B cell (primary cell): ENCODE measurements at regions not wholly inside any gene's neighbourhood (a gene's known extent, or its start where the extent isn't known, plus 50 kb on each side); places are given as distances from the start of the nearest gene placed in this dataset.

ENCODE experiments used
- ATAC-seq: fragments of 200-7000 bp; cut with Tn5 transposase; one replicate; pipeline ENCODE4 v1.10.0; 2021; ENCODE audit warnings: low read depth, mild to moderate bottlenecking, moderate number of reproducible peaks, moderate library complexity
- CTCF ChIA-PET: fragments of 350-600 bp; sonication (Branson Sonifier 250); formaldehyde crosslinking; loops from one replicate; lab custom pipeline; 2021; ENCODE audit warnings: antibody characterized with exemption, inconsistent platforms; lab: Charles Lee
- POLR2A ChIA-PET: fragments of 350-600 bp; sonication (Branson Sonifier 250); formaldehyde crosslinking; loops from one replicate; lab custom pipeline; 2021; ENCODE audit warnings: antibody characterized with exemption; lab: Charles Lee
- DNase-seq: peaks from one replicate; pipeline ENCODE4 v3.0.0; 2013
- H2AFZ ChIP-seq: 2 replicates; pipeline ENCODE4 v1.6.1; 2012; ENCODE audit warnings: mild to moderate bottlenecking, low read depth, low read length; ENCODE audit not compliant: insufficient read depth, poor library complexity, severe bottlenecking
- H3K27ac ChIP-seq, 2 donors: 1 replicate in 1 of 2; 2 replicates in 1 of 2; pipeline ENCODE4 v1.5.1; 2012 to 2013; ENCODE audit warnings: low read length in 2 of 2, mild to moderate bottlenecking in 2 of 2, moderate library complexity in 1 of 2
- H3K27me3 ChIP-seq, 4 experiments: fragments of 200-600 bp in 1 of 4; sonication (generic) in 1 of 4; replicated peaks in 1 of 4; 1 replicate in 2 of 4; 2 replicates in 2 of 4; pipeline versions ENCODE4 v1.6.1 to v1.7.0; 2013 to 2016; ENCODE audit warnings: low read length in 3 of 4, mild to moderate bottlenecking in 2 of 4, mixed read lengths in 1 of 4, moderate library complexity in 1 of 4; ENCODE audit not compliant: insufficient read depth in 4 of 4, control insufficient read depth in 3 of 4; ENCODE audit errors: control extremely low read depth in 1 of 4
- H3K36me3 ChIP-seq, 2 experiments: replicated peaks in 1 of 2; 1 replicate in 1 of 2; 2 replicates in 1 of 2; pipeline versions ENCODE4 v1.6.1 to v1.7.1; 2013; ENCODE audit warnings: low read length in 1 of 2; ENCODE audit not compliant: insufficient read depth in 2 of 2, control insufficient read depth in 1 of 2; ENCODE audit errors: control extremely low read depth in 1 of 2, extremely low read depth in 1 of 2
- H3K4me1 ChIP-seq, 2 donors: fragments of 200-600 bp in 1 of 2; sonication (generic) in 1 of 2; 1 replicate in 1 of 2; 2 replicates in 1 of 2; pipeline versions ENCODE4 v1.5.1 to v1.6.1; 2013 to 2017; ENCODE audit warnings: low read length in 2 of 2; ENCODE audit not compliant: control insufficient read depth in 2 of 2, insufficient read depth in 2 of 2
- H3K4me2 ChIP-seq: replicated peaks from 2 replicates; pipeline ENCODE3; 2012; ENCODE audit warnings: mild to moderate bottlenecking, low read depth, low read length; ENCODE audit not compliant: poor library complexity, severe bottlenecking
- H3K4me3 ChIP-seq, 5 experiments: fragments of 200-600 bp in 1 of 5; sonication (generic) in 1 of 5; 1 replicate in 3 of 5; 2 replicates in 2 of 5; pipeline versions ENCODE4 v1.5.1 to v1.7.0; 2011 to 2016; ENCODE audit warnings: low read length in 4 of 5, mild to moderate bottlenecking in 4 of 5, low read depth in 2 of 5, control low read depth in 1 of 5, moderate library complexity in 1 of 5; ENCODE audit not compliant: insufficient read depth in 1 of 5; ENCODE audit errors: control extremely low read depth in 1 of 5, extremely low read depth in 1 of 5
- H3K79me2 ChIP-seq: fragments of 200-600 bp; sonication (generic); one replicate; pipeline ENCODE4 v1.6.0; 2016; ENCODE audit warnings: low read length; ENCODE audit not compliant: control insufficient read depth, insufficient read depth
- H3K9ac ChIP-seq: fragments of 200-600 bp; sonication (generic); 2 replicates; pipeline ENCODE4 v1.6.1; 2017; ENCODE audit warnings: mild to moderate bottlenecking, low read length, moderate library complexity
- H3K9me3 ChIP-seq, 3 donors: one replicate each; pipeline versions ENCODE4 v1.6.1 to v1.7.1; 2013; ENCODE audit warnings: low read length in 2 of 3; ENCODE audit not compliant: control insufficient read depth in 2 of 3, insufficient read depth in 1 of 3; ENCODE audit errors: control extremely low read depth in 1 of 3
- H4K20me1 ChIP-seq: 2 replicates; pipeline ENCODE4 v1.6.0; 2012; ENCODE audit warnings: mild to moderate bottlenecking, low read length; ENCODE audit not compliant: insufficient read depth, control insufficient read depth, poor library complexity, severe bottlenecking
- H3K27ac Mint-ChIP-seq: one replicate; pipeline ENCODE4 v1.8.0; 2021; ENCODE audit warnings: mixed read lengths
- H3K27me3 Mint-ChIP-seq: one replicate; pipeline ENCODE4 v1.8.0; 2021; ENCODE audit warnings: mixed read lengths
- H3K4me1 Mint-ChIP-seq: one replicate; pipeline ENCODE4 v1.8.0; 2021; ENCODE audit warnings: mixed read lengths
- H3K4me3 Mint-ChIP-seq: one replicate; pipeline ENCODE4 v1.8.0; 2021; ENCODE audit warnings: mixed read lengths
- H3K9me3 Mint-ChIP-seq: one replicate; pipeline ENCODE4 v1.8.0; 2022; ENCODE audit warnings: mixed read lengths; ENCODE audit not compliant: insufficient read depth
- EZH2 ChIP-seq: IDR thresholded peaks from 2 replicates; pipeline ENCODE4 v1.6.1; 2012; ENCODE audit warnings: borderline replicate concordance, low read depth, mild to moderate bottlenecking, moderate library complexity, low read length; ENCODE audit not compliant: insufficient read depth, poor library complexity, severe bottlenecking
- WGBS: methylation state at CpG from one replicate; pipeline ENCODE4 v1.1.5; 2013; ENCODE audit warnings: missing lambda C conversion rate; ENCODE audit not compliant: insufficient coverage; 5-methylcytosine and 5-hydroxymethylcytosine counted together
- intact Hi-C: fragments of 100-400 bp; cut with micrococcal nuclease; formaldehyde crosslinking; loops from one replicate; pipeline ENCODE4 v1.10.0; 2022
- TF ChIP-seq, protein P1 (sequence below): fragments of 200-600 bp; IDR thresholded peaks from one replicate; pipeline ENCODE4 v1.8.0; 2022; ENCODE audit warnings: antibody characterized with exemption, mild to moderate bottlenecking

DNA sequence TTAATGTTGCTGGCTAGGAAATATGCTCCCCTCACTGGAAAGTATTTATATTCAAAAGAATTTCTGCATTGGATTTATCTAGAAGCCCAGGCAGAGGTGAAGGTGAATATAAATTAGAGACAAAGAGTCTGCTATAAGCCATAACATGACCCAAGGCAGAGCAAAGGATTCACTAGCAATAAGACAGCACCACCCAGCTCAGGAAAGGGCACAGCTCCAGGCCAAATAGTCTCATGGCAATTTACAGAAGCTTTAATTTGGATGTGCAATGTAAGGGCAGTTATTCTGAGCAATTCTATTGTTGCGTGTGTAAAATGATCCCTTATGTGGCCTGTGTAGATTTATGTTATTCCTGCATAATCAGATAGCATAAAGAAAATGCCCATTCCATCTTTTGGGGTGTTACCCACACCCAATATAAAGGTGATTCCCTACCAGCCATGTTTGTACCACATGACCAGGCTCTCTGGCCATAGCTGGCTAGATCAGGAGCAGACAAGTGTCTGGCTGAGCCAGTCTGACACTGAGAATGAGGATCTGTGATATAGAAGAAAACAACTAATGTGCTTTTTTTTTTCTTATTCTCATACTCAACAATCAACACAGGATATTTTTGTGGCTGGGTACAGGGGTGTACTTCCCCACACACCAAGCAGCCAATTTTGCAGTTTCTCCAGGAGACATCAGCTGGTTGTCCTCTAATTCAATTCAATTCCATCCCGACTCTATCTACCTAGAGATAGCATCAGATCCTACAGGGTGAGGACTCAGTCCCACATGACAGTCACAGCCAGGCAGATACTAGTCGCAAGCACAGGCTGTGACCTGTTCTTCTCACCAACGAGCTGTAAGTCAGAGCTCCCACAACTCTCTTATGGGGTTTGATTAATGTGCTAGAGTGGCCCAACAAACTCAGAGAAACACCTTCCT, 181.4 kb downstream of the KCTD15 start:
- no peaks in the 10 kb centered on the region for H3K36me3 ChIP-seq
- H3K9me3 ChIP-seq: peaks cover 0 to 11% (median 0%) of the 10 kb centered on the region in 3 donors
- ATAC-seq (no peak), DNase-seq (no peak)
- H3K4me1 Mint-ChIP-seq: no peaks in the 10 kb centered on the region
- TF ChIP-seq, protein P1, sequence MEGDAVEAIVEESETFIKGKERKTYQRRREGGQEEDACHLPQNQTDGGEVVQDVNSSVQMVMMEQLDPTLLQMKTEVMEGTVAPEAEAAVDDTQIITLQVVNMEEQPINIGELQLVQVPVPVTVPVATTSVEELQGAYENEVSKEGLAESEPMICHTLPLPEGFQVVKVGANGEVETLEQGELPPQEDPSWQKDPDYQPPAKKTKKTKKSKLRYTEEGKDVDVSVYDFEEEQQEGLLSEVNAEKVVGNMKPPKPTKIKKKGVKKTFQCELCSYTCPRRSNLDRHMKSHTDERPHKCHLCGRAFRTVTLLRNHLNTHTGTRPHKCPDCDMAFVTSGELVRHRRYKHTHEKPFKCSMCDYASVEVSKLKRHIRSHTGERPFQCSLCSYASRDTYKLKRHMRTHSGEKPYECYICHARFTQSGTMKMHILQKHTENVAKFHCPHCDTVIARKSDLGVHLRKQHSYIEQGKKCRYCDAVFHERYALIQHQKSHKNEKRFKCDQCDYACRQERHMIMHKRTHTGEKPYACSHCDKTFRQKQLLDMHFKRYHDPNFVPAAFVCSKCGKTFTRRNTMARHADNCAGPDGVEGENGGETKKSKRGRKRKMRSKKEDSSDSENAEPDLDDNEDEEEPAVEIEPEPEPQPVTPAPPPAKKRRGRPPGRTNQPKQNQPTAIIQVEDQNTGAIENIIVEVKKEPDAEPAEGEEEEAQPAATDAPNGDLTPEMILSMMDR: no peak
- no peak for TF ChIP-seq EZH2
- H3K4me3 ChIP-seq: no peak overlapping the region
- H4K20me1 ChIP-seq: no peaks in the 10 kb centered on the region
- no peak overlapping the region for H3K9ac ChIP-seq
- ChIA-PET CTCF (no interaction called here), POLR2A (no interaction called here)
- H3K4me1 ChIP-seq: no peaks in the 10 kb centered on the region
- no peak overlapping the region for H3K4me3 Mint-ChIP-seq
- no peaks in the 10 kb centered on the region for H3K79me2 ChIP-seq
- peaks cover 7% of the 10 kb centered on the region for H3K9me3 Mint-ChIP-seq
- peaks cover 0 to 5% (median 1%) of the 10 kb centered on the region in 4 experiments for H3K27me3 ChIP-seq
- H3K27ac Mint-ChIP-seq: no peak overlapping the region
- 92% methylated on average over 1 of the region's 4 CpGs for WGBS
- H3K4me2 ChIP-seq: no peak overlapping the region
- no peak overlapping the region for H3K27ac ChIP-seq
- H3K27me3 Mint-ChIP-seq: peaks cover 37% of the 10 kb centered on the region
- no peak overlapping the region for H2AFZ ChIP-seq
- intact Hi-C loops: no loop called here

DNA sequence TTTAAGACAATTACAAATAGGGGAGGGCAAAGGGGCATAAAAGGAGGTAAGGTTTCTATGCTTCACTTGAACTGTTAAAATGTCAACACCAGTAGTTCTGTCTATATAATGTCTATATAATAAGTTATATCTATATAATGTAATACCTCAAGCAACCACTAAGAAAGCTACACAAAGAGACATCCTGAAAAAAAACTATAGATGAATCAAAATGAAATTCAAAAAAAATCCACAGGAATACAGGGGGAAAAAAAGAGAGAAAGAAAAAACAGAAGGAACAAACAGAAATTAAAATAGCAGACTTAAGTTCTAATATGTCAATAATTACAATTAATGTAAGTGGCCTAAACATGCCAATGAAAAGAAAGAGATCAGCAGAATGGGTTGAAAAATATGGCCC, 186.0 kb downstream of the KCTD15 start:
- ATAC-seq (no peak), DNase-seq (no peak)
- Histone ChIP-seq H4K20me1 (no peaks in the 10 kb centered on the region), H3K9ac (no peak overlapping the region), H3K27ac (no peak overlapping the region), H3K4me1 (no peaks in the 10 kb centered on the region), H3K4me2 (no peak overlapping the region), H3K79me2 (no peaks in the 10 kb centered on the region), H3K4me3 (no peak overlapping the region), H3K27me3 (peaks cover 0 to 5% (median 1%) of the 10 kb centered on the region in 4 experiments), H3K36me3 (no peaks in the 10 kb centered on the region), H3K9me3 (peaks cover 0 to 11% (median 3%) of the 10 kb centered on the region in 3 donors), H2AFZ (no peak overlapping the region)
- no peaks in the 10 kb centered on the region for H3K4me1 Mint-ChIP-seq
- TF ChIP-seq, protein P1: peak; percentile 17
- TF ChIP-seq EZH2: no peak
- peaks cover 10% of the 10 kb centered on the region for H3K9me3 Mint-ChIP-seq
- ChIA-PET POLR2A (no interaction called here), CTCF (no interaction called here)
- H3K27ac Mint-ChIP-seq: no peak overlapping the region
- no peak overlapping the region for H3K4me3 Mint-ChIP-seq
- H3K27me3 Mint-ChIP-seq: peaks cover 27% of the 10 kb centered on the region
- intact Hi-C loops: no loop called here
